Liver (tissue), 8 donors: ENCODE measurements at regions not wholly inside any gene's neighbourhood (a gene's known extent, or its start where the extent isn't known, plus 50 kb on each side); places are given as distances from the start of the nearest gene placed in this dataset.

Experiments used
- DNase-seq: peaks from one replicate; pipeline ENCODE4 v3.0.0-alpha.2; 2017; ENCODE audit warnings: low spot score
- H3K27ac ChIP-seq, 2 donors: one replicate each; pipeline ENCODE4 v1.7.0; 2013; ENCODE audit warnings: inconsistent platforms in 2 of 2, low read length in 2 of 2, control low read depth in 1 of 2, low read depth in 1 of 2, mild to moderate bottlenecking in 1 of 2
- H3K27me3 ChIP-seq, 4 donors: one replicate each; pipeline versions ENCODE4 v1.6.1 to v1.7.0; 2013; ENCODE audit warnings: low read length in 3 of 4, inconsistent platforms in 1 of 4, mild to moderate bottlenecking in 1 of 4, moderate library complexity in 1 of 4; ENCODE audit not compliant: control insufficient read depth in 4 of 4, insufficient read depth in 4 of 4
- H3K36me3 ChIP-seq, 4 donors: one replicate each; pipeline versions ENCODE4 v1.6.1 to v1.7.0; 2013; ENCODE audit warnings: low read length in 3 of 4, mild to moderate bottlenecking in 3 of 4, low read depth in 1 of 4, moderate library complexity in 1 of 4; ENCODE audit not compliant: control insufficient read depth in 4 of 4, insufficient read depth in 3 of 4
- H3K4me1 ChIP-seq, 4 donors: one replicate each; pipeline versions ENCODE4 v1.6.1 to v1.7.0; 2013; ENCODE audit warnings: low read length in 3 of 4, mild to moderate bottlenecking in 3 of 4, moderate library complexity in 1 of 4; ENCODE audit not compliant: control insufficient read depth in 4 of 4, insufficient read depth in 4 of 4
- H3K4me3 ChIP-seq, 3 donors: one replicate each; pipeline versions ENCODE4 v1.6.1 to v1.7.0; 2013; ENCODE audit warnings: low read length in 3 of 3, control low read depth in 1 of 3, low read depth in 1 of 3, mild to moderate bottlenecking in 1 of 3
- H3K9ac ChIP-seq, 2 donors: one replicate each; pipeline ENCODE4 v1.7.0; 2013; ENCODE audit warnings: low read length in 2 of 2, mild to moderate bottlenecking in 2 of 2, moderate library complexity in 2 of 2, control low read depth in 1 of 2, low read depth in 1 of 2
- H3K9me3 ChIP-seq, 4 donors: one replicate each; pipeline versions ENCODE4 v1.6.1 to v1.7.0; 2013; ENCODE audit warnings: low read length in 3 of 4; ENCODE audit not compliant: control insufficient read depth in 4 of 4
- ATF3 ChIP-seq: IDR thresholded peaks from 2 replicates; pipeline ENCODE4 v1.6.1; 2016; ENCODE audit warnings: antibody characterized with exemption
- CTCF ChIP-seq: fragments of 150-350 bp; IDR thresholded peaks from 2 replicates; pipeline ENCODE4 v1.5.1; 2017; ENCODE audit warnings: improper control_type of control experiment, low read depth, low read length; ENCODE audit not compliant: missing input control
- EGR1 ChIP-seq, 2 donors: IDR thresholded peaks; 2 replicates each; pipeline ENCODE4 v1.6.1; 2016 to 2018; ENCODE audit warnings: antibody characterized with exemption in 2 of 2, low read depth in 2 of 2
- FOXA1 ChIP-seq: IDR thresholded peaks from 2 replicates; pipeline ENCODE4 v1.6.1; 2016; ENCODE audit warnings: antibody characterized with exemption
- GABPA ChIP-seq, 2 donors: IDR thresholded peaks in 1 of 2; conservative IDR thresholded peaks in 1 of 2; 2 replicates each; pipeline ENCODE4 v1.6.1; 2016; ENCODE audit warnings: antibody characterized with exemption in 2 of 2, mild to moderate bottlenecking in 1 of 2, moderate library complexity in 1 of 2
- HNF4A ChIP-seq, 2 donors: conservative IDR thresholded peaks; 2 replicates each; pipeline ENCODE4 v1.6.1; 2016; ENCODE audit warnings: antibody characterized with exemption in 2 of 2, mild to moderate bottlenecking in 2 of 2
- HNF4G ChIP-seq: IDR thresholded peaks from 2 replicates; pipeline ENCODE4 v1.6.1; 2016; ENCODE audit warnings: antibody characterized with exemption
- MAX ChIP-seq: IDR thresholded peaks from 2 replicates; pipeline ENCODE4 v1.6.1; 2016; ENCODE audit warnings: antibody characterized with exemption
- RAD21 ChIP-seq, 2 donors: IDR thresholded peaks; 2 replicates each; pipeline ENCODE4 v1.6.1; 2016; ENCODE audit warnings: antibody characterized with exemption in 2 of 2, mild to moderate bottlenecking in 2 of 2
- REST ChIP-seq: IDR thresholded peaks from 2 replicates; pipeline ENCODE4 v1.6.1; 2016; ENCODE audit warnings: antibody characterized with exemption, mild to moderate bottlenecking
- SP1 ChIP-seq: IDR thresholded peaks from 2 replicates; pipeline ENCODE4 v1.6.1; 2018; ENCODE audit warnings: antibody characterized with exemption, mild to moderate bottlenecking
- TAF1 ChIP-seq: conservative IDR thresholded peaks from 2 replicates; pipeline ENCODE4 v1.6.1; 2016; ENCODE audit warnings: antibody characterized with exemption, mild to moderate bottlenecking
- ZBTB33 ChIP-seq: IDR thresholded peaks from 2 replicates; pipeline ENCODE4 v1.6.1; 2016; ENCODE audit warnings: antibody characterized with exemption
- WGBS: extraction: QIAGEN DNeasy Blood & Tissue Kit; methylation state at CpG from one replicate; pipeline ENCODE4 v1.1.7; 2013; 5-methylcytosine and 5-hydroxymethylcytosine counted together
- donor health status: healthy.
- donor health status: healthy.
- donor health status: healthy.
- donor health status: healthy.
- donor health status: healthy.

GRCh38 chr10:106255111-106255678 is 909.3 kb downstream of the SORCS1 start:
- Histone ChIP-seq H3K4me3 (no peak overlapping the region), H3K4me1 (no peaks in the 10 kb centered on the region), H3K27ac (no peak overlapping the region), H3K27me3 (no peaks in the 10 kb centered on the region), H3K9ac (no peak overlapping the region), H3K36me3 (no peaks in the 10 kb centered on the region), H3K9me3 (no peaks in the 10 kb centered on the region)
- 73% methylated on average over 6 of the region's 6 CpGs for WGBS
- no peak for DNase-seq
- no peak for TF ChIP-seq ZBTB33
- TF ChIP-seq REST = no peak

- Histone ChIP-seq H3K9ac (no peak overlapping the region), H3K27me3 (no peaks in the 10 kb centered on the region), H3K27ac (no peak overlapping the region), H3K4me1 (no peaks in the 10 kb centered on the region), H3K4me3 (no peak overlapping the region), H3K36me3 (no peaks in the 10 kb centered on the region), H3K9me3 (no peaks in the 10 kb centered on the region)
- TF ChIP-seq HNF4G = no peak
- no peak for TF ChIP-seq TAF1
- no peak for TF ChIP-seq GABPA (IDR thresholded peaks at IDR 0.05 in 1 of 2, conservative IDR thresholded peaks at IDR 0.05 in 1 of 2)
- TF ChIP-seq RAD21 (IDR thresholded peaks at IDR 0.05) = no peak
- TF ChIP-seq MAX = no peak
- no peak for TF ChIP-seq ATF3
- TF ChIP-seq HNF4A (conservative IDR thresholded peaks at IDR 0.05) = no peak
- no peak for TF ChIP-seq CTCF
- TF ChIP-seq ZBTB33 = no peak
- TF ChIP-seq SP1 = no peak
- TF ChIP-seq EGR1 (IDR thresholded peaks at IDR 0.05; ENCODE audit: low read depth in 2 of 2) = no peak
- no peak for TF ChIP-seq FOXA1
- WGBS = 62% methylated on average over 7 of the region's 7 CpGs
- no peak for DNase-seq
These were observed 910.4 kb downstream of the SORCS1 start for GRCh38 chr10:106254071-106254470.
